ENCODE measurements at regions not wholly inside any gene's neighbourhood (a gene's known extent, or its start where the extent isn't known, plus 50 kb on each side); places are given as distances from the start of the nearest gene placed in this dataset.

DNA sequence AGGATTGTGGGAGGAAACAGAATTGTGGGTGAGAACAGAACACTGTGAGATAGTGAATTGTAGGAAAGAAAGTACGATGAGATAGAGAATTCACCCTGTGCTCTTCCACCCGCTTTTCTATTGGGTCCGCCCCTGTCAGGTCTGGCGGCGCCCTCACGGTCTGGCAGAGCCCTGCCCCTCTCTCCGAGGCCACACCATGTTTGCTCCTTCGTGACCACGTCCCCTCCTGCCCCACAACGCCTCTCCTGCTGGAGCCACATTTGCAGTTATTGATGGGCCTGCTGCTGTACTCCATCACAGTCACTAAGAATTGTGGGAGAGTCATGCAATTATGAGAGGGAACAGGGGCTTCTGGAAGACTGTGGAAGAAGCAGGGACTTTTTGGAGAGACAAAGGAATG, 473.1 kb downstream of the KLF12 start:
- no peaks in the 10 kb centered on the region for H3K79me1 ChIP-seq (ENCODE audit: low read depth in 1 of 2, low read length in 2 of 2)
- no peak overlapping the region for H3K56ac ChIP-seq (ENCODE audit: extremely low read depth, insufficient read depth, low read length)
- no peak overlapping the region for H3K4me3 ChIP-seq (ENCODE audit: insufficient read depth, low read depth, low read length)
- H2BK120ac ChIP-seq (ENCODE audit: low read depth, low read length), result no peak overlapping the region
- H4K5ac ChIP-seq (ENCODE audit: low read depth, low read length), result no peak overlapping the region
- no TSS peak for BruUV-seq (replicated peaks)
- intact Hi-C loops (cut with micrococcal nuclease), result no loop called here
- ATAC-seq (ENCODE audit: low read depth) (no peak), DNase-seq (no peak)
- H2AFZ ChIP-seq (replicated peaks; ENCODE audit: low read length, poor library complexity), result no peak overlapping the region
- no peak overlapping the region for H4K8ac ChIP-seq (ENCODE audit: low read depth in 2 of 2, low read length in 2 of 2)
- no peak overlapping the region for H2AK9ac ChIP-seq (replicated peaks; ENCODE audit: low read depth, low read length, poor library complexity)
- H3K4ac ChIP-seq (ENCODE audit: low read depth, low read length), result no peak overlapping the region
- no peak overlapping the region for H3K18ac ChIP-seq (ENCODE audit: low read depth, low read length)
- H3K9me3 ChIP-seq (ENCODE audit: control insufficient read depth, insufficient read depth, low read length), result peaks cover 1% of the 10 kb centered on the region; the same call in 1 of the 2 replicates
- H2BK5ac ChIP-seq (ENCODE audit: low read depth, low read length, poor library complexity, severe bottlenecking), result no peak overlapping the region
- H3K4me2 ChIP-seq (ENCODE audit: low read depth, low read length), result no peak overlapping the region
- H4K91ac ChIP-seq (ENCODE audit: insufficient read depth, low read depth, low read length), result no peak overlapping the region
- 96 to 100% methylated on average over 1 to 5 of the region's 10 CpGs for WGBS, 2 experiments (ENCODE audit: extremely low coverage in 2 of 2, insufficient read length in 1 of 2)
- H3K27ac ChIP-seq (ENCODE audit: insufficient read depth, low read length), result no peak overlapping the region
- no peaks in the 10 kb centered on the region for H4K20me1 ChIP-seq (ENCODE audit: insufficient read depth, low read length)
- TF ChIP-seq POLR2A (IDR thresholded peaks at IDR 0.05; ENCODE audit: low read depth, low read length) (no peak), MAZ (IDR thresholded peaks at IDR 0.05; ENCODE audit: borderline replicate concordance, low read depth, low read length) (no peak), SMC3 (IDR thresholded peaks at IDR 0.05; ENCODE audit: low read depth, low read length) (no peak), RAD21 (IDR thresholded peaks at IDR 0.05; ENCODE audit: low read length) (no peak), BHLHE40 (IDR thresholded peaks at IDR 0.05; ENCODE audit: low read depth, low read length) (no peak), MAFK (IDR thresholded peaks at IDR 0.05; ENCODE audit: low read depth, low read length) (no peak)
- TF ChIP-seq, protein P1, sequence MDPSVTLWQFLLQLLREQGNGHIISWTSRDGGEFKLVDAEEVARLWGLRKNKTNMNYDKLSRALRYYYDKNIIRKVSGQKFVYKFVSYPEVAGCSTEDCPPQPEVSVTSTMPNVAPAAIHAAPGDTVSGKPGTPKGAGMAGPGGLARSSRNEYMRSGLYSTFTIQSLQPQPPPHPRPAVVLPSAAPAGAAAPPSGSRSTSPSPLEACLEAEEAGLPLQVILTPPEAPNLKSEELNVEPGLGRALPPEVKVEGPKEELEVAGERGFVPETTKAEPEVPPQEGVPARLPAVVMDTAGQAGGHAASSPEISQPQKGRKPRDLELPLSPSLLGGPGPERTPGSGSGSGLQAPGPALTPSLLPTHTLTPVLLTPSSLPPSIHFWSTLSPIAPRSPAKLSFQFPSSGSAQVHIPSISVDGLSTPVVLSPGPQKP (IDR thresholded peaks at IDR 0.05; ENCODE audit: borderline replicate concordance, low read depth, low read length), result no peak
- TF ChIP-seq, protein P2, sequence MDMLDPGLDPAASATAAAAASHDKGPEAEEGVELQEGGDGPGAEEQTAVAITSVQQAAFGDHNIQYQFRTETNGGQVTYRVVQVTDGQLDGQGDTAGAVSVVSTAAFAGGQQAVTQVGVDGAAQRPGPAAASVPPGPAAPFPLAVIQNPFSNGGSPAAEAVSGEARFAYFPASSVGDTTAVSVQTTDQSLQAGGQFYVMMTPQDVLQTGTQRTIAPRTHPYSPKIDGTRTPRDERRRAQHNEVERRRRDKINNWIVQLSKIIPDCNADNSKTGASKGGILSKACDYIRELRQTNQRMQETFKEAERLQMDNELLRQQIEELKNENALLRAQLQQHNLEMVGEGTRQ (IDR thresholded peaks at IDR 0.05; ENCODE audit: low read depth, low read length), result no peak
- TF ChIP-seq, protein P3, sequence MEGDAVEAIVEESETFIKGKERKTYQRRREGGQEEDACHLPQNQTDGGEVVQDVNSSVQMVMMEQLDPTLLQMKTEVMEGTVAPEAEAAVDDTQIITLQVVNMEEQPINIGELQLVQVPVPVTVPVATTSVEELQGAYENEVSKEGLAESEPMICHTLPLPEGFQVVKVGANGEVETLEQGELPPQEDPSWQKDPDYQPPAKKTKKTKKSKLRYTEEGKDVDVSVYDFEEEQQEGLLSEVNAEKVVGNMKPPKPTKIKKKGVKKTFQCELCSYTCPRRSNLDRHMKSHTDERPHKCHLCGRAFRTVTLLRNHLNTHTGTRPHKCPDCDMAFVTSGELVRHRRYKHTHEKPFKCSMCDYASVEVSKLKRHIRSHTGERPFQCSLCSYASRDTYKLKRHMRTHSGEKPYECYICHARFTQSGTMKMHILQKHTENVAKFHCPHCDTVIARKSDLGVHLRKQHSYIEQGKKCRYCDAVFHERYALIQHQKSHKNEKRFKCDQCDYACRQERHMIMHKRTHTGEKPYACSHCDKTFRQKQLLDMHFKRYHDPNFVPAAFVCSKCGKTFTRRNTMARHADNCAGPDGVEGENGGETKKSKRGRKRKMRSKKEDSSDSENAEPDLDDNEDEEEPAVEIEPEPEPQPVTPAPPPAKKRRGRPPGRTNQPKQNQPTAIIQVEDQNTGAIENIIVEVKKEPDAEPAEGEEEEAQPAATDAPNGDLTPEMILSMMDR (conservative IDR thresholded peaks at IDR 0.05; ENCODE audit: low read depth, low read length), result no peak
- no peak overlapping the region for H3K14ac ChIP-seq (replicated peaks; ENCODE audit: low read depth, low read length)
- no peak overlapping the region for H3K9ac ChIP-seq (ENCODE audit: low read depth, low read length)
- H3K9me1 ChIP-seq (ENCODE audit: insufficient read depth, low read length), result no peaks in the 10 kb centered on the region
- POLR2A ChIA-PET (ENCODE audit: unreplicated experiment), result no interaction called here
- no peak overlapping the region for H2AK5ac ChIP-seq (ENCODE audit: low read depth, low read length)
- no peaks in the 10 kb centered on the region for H3K36me3 ChIP-seq (ENCODE audit: control insufficient read depth, insufficient read depth, low read length)
- H3K4me1 ChIP-seq (ENCODE audit: control insufficient read depth, insufficient read depth, low read length), result no peaks in the 10 kb centered on the region
- CTCF ChIA-PET, result no interaction called here
- H3K27me3 ChIP-seq (ENCODE audit: control insufficient read depth, insufficient read depth, low read length), result no peaks in the 10 kb centered on the region
- dilution Hi-C loops (cut with HindIII; ENCODE audit: low sequenced_read_pairs, unreplicated experiment), result no loop called here
- H2BK15ac ChIP-seq (ENCODE audit: low read depth, low read length), result no peak overlapping the region
- H3K23ac ChIP-seq (ENCODE audit: low read depth, low read length), result no peak overlapping the region
- H2BK20ac ChIP-seq (ENCODE audit: low read depth, low read length), result no peak overlapping the region
- in situ Hi-C loops (cut with MboI; ENCODE audit: low sequenced_read_pairs), result no loop called here
